IPS-18c (cell line): ENCODE measurements at regions not wholly inside any gene's neighbourhood (a gene's known extent, or its start where the extent isn't known, plus 50 kb on each side); places are given as distances from the start of the nearest gene placed in this dataset.

Source experiments
- H3K4me3 ChIP-seq: 2 replicates; pipeline ENCODE4 v1.7.0; 2013; ENCODE audit warnings: low read depth, mild to moderate bottlenecking, low read length, moderate library complexity; ENCODE audit not compliant: insufficient read depth
- H3K9me3 ChIP-seq: one replicate; pipeline ENCODE4 v1.6.1; 2013; ENCODE audit warnings: mild to moderate bottlenecking, low read length, moderate library complexity; ENCODE audit not compliant: control insufficient read depth, insufficient read depth

DNA sequence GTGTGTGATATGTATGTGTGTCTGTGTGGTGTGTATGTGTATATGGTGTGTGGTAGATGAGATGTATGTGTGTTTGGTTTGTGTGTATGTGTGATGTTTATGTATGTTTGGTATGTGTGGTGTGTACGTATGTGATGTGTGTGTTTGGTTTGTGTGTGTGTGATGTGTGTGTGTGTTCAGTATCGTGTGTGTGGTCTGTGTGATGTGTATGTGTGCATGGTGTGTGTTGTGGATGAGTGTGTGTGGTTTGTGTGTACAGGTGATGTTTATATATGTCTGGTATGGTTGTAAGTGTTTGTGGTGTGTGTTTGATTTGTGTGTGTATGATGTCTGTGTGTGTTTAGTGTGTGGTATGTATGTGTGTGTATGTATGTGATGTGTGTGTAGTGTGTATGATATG, 199.4 kb downstream of the SUDS3 start:
- no peak overlapping the region for H3K4me3 ChIP-seq
- H3K9me3 ChIP-seq = no peaks in the 10 kb centered on the region

DNA sequence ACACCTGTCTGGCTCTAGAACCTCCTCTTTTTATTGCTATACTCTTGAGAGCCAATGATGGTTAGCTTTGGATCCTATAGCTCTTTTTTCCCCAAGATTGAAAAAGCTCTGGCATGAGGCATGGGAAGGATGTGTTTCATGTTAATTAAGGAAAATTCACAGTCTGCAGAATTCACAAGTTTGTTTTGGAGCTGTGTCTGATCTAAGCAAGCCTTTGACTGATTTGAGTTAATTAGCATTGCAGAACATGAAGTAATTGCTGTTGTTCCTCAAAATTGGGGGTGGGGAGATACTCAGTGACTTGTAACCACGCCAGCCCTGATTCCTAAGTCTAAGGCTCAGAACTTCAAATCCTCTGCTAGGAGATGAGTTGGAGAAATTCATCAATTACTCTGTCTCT, 205.0 kb downstream of the SUDS3 start:
- no peaks in the 10 kb centered on the region for H3K9me3 ChIP-seq
- H3K4me3 ChIP-seq = no peak overlapping the region

DNA sequence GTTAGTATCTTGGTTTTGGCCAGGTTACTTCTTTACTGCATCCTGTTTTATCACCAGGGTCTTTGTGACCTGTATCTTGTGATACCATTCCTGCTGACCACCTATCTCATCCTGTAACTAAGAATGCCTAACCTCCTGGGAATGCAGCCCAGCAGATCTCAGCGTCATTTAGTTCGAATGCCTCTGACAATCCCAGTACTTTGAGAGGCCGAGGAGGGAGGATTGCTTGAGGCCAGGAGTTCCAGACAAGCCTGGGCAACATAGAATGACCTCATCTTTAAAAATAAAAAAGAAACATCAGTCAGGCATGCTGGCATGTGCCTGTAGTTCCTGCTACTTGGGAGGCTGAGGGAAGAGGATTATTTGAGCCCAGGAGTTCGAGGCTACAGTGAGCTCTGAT, 206.5 kb downstream of the SUDS3 start:
- Histone ChIP-seq H3K4me3 (no peak overlapping the region), H3K9me3 (no peaks in the 10 kb centered on the region)

DNA sequence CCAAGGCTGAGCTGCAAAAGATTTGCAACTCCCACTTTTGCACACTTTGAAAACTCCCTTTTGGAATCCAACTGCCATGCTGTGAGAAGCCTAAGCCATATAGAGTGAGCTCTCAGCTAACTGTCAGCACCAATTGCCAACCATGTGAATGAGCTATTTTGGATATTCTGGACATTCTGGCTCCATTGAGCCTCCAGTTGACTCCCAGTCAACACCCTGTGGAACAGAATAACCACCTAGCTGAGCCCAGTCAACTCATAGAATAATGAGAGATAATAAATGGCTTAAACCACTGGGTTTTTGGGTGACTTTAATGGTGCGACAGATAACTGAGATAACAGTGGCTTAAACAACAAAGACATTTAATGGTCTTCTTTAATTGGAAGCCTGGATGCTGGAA, 210.1 kb downstream of the SUDS3 start:
- Histone ChIP-seq H3K9me3 (no peaks in the 10 kb centered on the region), H3K4me3 (no peak overlapping the region)

DNA sequence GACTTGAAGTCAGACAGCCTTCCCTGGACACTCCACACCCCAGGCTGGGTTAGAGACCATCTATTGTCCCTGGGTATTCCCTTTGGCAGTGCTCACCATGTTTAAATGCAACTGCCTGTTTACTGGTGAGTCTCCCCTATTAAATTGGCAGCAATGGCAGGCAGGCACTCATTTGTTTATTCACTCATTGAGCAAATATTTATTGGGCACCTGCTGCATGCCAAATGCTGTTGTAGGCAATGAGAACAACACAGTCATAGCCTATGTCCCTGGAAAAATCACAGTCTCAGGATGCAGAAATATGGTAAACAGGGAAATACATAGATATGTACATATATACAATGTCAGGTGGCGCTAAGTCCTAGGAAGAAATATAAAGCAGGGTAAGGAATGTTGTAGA, 212.8 kb downstream of the SUDS3 start:
- no peak overlapping the region for H3K4me3 ChIP-seq
- H3K9me3 ChIP-seq = no peaks in the 10 kb centered on the region

DNA sequence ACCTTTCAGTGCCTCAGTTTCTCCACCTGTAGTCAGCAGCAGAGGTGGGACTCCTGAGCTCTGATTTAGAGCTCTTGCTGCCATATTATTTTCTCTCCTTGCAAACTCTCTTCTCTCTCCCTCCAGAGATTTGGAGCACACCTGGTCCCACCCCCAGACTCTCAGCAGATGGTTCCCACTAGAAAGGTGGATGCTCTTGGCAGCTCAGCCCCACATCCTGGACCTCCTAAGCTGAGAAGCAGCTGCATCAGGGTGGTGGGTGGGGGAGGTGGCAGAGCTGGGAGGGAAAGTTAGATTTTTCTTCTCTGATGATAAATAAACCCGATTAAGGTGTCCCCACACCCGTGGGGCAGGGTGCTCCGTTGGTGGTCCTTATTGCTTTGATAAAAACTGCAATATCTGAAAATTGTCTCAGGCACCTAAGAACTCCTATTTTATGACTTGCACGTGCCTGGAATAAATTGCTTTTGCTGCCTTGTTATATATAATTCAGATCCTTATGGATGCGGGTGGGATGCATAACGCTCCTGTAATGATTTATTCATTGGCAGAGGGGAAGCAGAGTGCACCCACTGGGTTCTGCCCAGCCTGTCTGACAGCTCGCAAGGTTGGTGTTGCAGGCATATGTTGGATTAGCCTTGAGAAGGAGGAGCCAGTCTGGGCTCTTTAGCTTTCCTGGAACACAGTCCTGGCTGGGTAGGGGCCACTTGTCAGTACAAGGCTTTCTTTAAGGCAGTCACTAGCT, 214.2 kb downstream of the SUDS3 start:
- H3K4me3 ChIP-seq = no peak overlapping the region
- no peaks in the 10 kb centered on the region for H3K9me3 ChIP-seq

DNA sequence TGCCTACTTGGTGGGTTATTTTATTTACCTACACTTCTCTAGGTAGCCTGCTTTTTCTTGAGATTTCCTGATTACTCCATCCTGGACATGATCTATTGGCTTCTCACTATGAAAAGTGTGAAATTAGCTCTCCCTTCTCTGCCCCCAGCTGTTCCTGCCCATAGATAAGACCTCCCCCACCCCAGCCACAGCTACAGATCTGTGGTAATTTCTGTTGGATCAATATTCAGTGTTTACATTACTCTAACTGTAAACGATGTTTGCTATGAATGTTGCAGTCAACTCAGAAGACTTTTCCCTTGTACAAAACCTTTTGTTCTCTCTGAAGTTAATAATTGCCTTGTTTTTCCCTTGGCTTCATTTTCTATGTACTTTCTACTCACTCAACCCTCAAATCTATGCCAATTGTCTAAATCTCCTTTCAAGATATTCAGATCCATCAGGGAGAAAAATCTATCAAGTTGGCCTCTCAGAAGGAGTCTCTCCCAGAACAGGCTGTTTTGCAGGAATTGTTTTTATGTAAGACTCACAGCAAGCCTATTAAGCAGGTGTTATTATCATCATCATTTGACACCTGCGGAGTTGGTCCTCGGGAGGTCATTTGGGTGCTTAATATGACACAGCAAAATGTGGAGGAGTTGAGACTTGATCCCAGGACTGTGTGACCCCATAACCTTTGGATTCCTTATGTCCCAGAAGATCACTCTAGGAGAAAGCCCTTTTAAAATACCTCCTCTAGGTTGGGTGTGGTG, 227.4 kb downstream of the SUDS3 start:
- peaks cover 2% of the 10 kb centered on the region for H3K9me3 ChIP-seq
- no peak overlapping the region for H3K4me3 ChIP-seq

DNA sequence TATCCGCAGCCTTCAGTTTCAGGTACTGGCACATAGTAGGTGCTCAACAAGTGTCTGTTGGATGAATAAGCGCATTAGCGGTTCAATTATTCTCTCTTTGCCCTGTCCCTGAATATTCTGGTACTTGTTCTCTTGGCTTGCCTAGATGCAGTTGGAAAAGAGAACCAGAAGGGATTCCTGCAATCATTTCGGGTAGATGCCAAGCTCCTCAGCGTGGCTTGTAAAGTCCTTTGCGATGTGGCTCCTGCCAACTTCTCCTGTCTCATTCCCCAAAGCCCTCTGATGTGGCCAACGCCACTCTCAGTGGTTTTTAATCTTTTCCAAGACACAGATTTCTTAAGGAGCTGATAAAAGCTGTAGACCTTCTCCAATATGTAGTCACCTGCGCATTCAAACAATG, 230.3 kb downstream of the SUDS3 start:
- Histone ChIP-seq H3K9me3 (peaks cover 2% of the 10 kb centered on the region), H3K4me3 (no peak overlapping the region)

DNA sequence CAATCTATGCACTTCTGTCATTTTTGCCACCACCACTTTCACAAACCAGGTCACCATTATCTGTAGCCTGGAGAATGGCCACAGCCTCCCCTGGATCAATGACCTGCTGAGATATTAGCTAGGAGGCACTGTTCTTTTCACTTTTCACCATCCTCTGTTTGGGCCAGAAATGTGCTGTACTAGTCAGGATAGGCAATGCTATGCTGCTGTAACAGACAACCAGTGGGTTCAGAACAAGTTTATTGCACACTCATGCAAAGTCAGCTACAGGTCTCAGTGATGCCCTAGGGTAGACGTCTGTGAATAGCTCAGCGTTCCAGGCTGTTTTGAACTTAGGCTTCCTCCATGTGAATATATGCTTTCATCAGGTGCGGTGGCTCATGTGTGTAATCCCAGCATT, 231.5 kb downstream of the SUDS3 start:
- no peaks in the 10 kb centered on the region for H3K9me3 ChIP-seq
- no peak overlapping the region for H3K4me3 ChIP-seq

DNA sequence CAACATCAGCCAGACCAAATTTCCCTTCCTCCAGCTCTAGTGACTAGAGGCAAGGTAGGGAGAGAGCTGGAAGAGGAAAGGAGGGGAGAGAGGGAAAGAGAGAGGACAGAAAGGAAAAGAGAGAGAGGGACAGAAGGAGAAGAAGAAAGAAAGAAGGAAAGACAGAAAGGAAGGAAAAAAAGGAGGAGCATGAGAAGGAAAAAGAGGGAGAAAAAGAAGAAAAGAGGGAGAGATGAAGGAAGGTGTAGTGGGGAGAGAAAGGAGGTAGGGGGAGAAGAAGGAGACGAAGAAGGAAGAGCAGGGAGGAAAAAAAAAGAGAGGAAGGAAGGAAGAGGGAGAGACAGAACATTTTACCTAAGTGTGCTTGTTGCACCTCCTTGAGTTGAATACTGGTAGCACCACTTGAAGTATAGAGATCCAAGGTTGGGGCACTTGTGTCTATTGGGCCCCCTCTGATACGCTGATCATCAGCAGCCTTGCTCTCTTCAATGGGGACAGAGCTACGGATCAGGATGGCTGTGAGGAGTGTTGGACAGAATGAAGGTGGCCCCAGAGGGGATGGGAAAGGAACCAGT, 232.5 kb downstream of the SUDS3 start:
- peaks cover 3% of the 10 kb centered on the region for H3K9me3 ChIP-seq
- no peak overlapping the region for H3K4me3 ChIP-seq

DNA sequence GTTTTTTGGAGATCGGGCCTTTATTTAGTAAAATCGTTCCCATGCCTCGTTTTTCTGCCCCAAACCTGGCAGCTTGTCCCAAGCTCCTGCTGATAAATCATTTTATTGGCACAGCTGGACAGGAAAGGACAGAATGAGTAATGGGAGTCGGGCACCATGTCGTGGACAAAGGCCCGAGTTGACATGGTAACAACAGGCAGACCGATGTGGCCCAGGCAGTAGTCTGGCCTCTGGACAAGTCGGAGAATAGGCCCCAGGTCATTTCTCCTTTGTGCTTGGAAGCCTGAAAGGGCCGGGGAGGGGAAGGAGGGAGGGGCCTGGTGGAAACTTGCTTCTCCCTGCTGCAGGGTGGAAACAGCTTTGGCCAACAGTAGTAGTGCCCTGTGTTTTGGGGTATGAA, 234.9 kb downstream of the SUDS3 start:
- no peak overlapping the region for H3K4me3 ChIP-seq
- peaks cover 6% of the 10 kb centered on the region for H3K9me3 ChIP-seq

DNA sequence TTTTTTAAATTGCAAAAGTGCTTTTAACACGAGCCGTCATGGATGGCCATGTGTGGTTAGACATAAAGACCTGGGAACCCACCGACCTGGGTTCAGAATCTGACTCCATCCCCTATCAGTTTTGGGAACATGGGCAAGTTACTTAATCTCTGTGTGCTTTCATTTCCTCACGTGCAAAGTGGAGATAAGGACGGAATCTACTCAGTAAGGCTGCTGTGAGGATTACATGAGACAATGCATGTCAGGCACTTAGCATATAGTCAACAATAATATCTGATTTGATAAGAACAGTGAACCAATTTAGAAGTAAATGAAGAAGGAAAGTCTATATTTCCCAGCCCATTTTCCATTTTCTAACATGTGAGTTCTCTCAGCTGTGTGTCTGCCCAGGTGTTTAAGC, 235.4 kb downstream of the SUDS3 start:
- peaks cover 6% of the 10 kb centered on the region for H3K9me3 ChIP-seq
- H3K4me3 ChIP-seq = no peak overlapping the region

DNA sequence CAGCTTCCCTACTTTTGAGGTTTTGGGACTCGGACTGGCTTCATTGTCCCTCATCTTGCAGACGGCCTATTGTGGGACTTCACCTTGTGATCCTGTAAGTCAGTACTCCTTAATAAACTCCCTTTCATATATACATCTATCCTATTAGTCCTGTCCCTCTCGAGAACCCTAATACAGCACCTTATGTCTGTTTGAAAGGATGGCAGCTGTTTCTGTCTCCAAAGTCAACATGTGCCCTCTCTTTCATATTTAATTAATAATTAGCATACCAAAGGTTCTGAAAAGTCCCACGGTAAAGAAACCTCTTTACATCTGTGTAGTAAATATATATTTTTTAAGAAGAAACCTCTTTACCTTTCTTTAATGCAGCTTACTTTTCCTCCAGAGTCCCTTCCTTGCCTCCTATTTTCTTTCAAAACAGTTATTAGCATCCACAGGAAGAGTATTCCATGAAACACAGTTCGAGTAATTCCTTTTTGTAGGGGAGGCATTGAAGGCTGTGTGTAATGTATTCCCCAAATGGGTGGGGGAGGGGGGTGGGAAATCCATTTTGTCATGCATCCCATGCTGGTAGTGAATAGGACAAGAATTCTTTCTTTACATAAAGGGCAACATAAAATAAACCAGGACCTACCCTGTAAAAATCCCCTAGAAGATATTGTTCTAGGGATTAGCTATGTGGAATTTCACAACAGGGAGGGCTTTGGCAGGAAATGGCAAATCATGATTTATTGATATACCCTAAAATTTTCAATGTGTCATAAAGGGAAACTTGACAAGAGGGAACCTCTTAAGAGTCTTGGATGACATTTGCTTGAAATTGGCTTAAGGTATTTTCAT, 241.5 kb downstream of the SUDS3 start:
- H3K4me3 ChIP-seq = no peak overlapping the region

DNA sequence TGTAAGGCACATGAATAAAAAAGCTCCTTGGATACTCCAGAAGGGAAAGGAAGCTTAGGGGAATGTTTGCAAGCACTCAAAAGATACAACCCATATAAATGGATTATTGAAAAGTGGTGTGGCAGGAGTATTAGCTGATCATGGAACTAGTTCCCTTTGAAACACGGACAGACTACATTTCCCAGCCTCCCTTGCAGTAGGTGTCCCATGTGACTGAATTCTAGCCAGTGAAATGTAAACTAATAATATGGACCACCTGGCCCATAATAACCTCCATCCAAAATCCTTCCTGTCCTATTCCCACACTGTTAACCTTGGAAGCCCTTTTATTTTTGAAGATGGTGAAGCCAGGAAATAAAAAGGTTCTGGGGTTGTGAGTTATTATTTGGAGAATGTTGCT, 242.3 kb downstream of the SUDS3 start:
- H3K9me3 ChIP-seq = peaks cover 4% of the 10 kb centered on the region
- H3K4me3 ChIP-seq = no peak overlapping the region

More for the DNA sequence above, 241.5 kb downstream of the SUDS3 start:
- peaks cover 6% of the 10 kb centered on the region for H3K9me3 ChIP-seq

DNA sequence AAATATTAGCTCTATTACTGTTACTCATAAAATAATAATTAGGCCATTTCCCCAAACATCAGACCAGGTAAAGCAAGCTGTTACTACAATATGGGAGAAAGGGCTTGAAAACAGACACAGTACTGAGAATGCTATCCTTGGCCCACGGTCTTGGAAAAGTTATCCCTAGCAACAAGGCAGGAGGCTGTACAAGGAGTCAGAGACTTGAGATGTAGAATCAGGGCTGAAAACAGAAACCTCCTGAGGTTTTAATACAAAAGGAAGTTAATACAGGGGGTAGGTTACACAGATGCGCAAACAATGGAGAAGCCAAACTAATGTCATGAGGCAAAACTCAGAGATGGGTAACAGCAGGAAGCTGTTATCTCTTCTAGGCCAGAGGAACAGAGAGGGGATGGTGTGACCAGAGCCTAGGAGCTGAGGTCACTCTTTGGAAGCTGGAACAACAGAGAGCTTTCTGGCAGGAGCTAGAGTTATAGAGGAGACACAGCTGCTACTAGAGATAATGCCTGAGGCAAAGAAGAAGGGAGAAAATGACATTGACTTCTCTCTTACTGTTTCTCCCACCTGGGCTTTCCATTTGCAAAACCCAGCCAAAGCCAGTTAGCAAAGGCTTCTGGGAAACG, 248.8 kb downstream of the SUDS3 start:
- Histone ChIP-seq H3K9me3 (no peaks in the 10 kb centered on the region), H3K4me3 (no peak overlapping the region)

DNA sequence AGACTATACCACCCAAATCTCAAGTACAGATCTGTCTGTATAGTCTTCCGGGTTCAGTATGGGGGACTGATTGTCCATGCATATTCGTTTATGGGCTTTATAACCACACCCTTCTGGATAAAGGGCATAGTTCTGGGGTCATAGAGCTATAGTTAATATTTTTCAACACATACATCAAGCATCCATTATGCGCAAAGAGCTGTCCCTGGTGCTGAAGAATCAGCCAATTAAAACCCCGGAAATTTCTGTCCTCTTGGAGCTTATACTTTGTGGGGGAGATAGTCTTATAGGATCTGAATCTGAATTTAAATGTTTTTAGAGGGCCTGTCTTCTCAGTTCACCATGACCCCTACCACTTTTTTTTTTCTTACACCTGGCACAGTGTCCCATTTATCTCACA, 256.7 kb downstream of the SUDS3 start:
- Histone ChIP-seq H3K4me3 (no peak overlapping the region), H3K9me3 (no peaks in the 10 kb centered on the region)

DNA sequence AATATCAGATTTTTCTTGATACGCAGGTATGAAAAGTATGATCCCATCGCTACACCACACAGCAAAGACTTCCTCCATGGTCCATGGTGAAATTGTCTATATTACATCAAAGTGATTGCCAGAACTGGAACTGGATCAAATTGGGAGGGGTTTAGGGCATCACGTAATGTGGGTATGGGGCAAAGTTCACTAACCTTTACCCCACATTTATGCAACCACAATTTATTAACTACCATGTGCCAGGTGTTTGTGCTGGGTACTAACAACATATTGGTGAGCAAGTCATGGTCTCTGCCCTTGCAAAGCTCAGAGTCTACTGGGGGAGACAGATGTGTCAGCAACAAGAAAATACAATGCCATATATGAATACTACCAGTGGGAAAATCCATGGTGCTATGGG, 258.9 kb downstream of the SUDS3 start:
- no peak overlapping the region for H3K4me3 ChIP-seq
- no peaks in the 10 kb centered on the region for H3K9me3 ChIP-seq
